ENCODE measurements at regions not wholly inside any gene's neighbourhood (a gene's known extent, or its start where the extent isn't known, plus 50 kb on each side); places are given as distances from the start of the nearest gene placed in this dataset.

DNA sequence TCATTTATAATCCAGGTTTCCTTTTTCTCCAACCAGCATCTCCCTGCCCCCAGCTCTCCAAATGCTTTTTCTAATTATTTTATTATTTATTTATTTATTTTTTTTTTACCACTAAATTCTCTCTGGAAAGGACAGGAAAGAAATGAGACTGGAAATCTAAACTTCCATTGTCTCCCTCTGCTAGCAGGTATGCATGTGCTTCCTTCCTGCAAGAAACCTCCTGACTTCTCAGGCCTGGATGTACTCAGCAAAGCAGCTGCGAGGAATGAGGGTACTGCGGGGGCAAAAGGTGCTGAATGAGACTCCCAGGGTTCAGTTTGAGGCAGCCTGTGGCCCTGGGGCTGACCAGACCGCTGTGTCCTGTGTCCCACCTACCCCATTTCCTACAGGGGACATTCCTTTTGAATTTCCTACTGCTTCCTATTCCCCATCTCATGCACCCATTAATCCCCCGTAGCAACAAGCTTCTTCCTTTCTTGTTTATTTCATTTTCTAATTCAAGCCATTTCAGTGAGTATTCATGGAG, 324.6 kb upstream of the IGFBP3 start:
- H3K36me3 ChIP-seq (ENCODE audit: insufficient read depth, low read length): no peaks in the 10 kb centered on the region
- ATAC-seq (ENCODE audit: poor library complexity) (no peak), DNase-seq (no peak)
- no peaks in the 10 kb centered on the region for H3K9me3 ChIP-seq (ENCODE audit: control insufficient read depth in 1 of 2, insufficient read depth in 1 of 2, low read length in 2 of 2)
- no peak overlapping the region for H3K4me3 ChIP-seq (ENCODE audit: low read length)
- H3K27ac ChIP-seq (ENCODE audit: low read depth in 1 of 2, low read length in 2 of 2): no peak overlapping the region
- Mint-ChIP-seq H3K4me3 (no peak overlapping the region), H3K9me3 (peaks cover 3% of the 10 kb centered on the region), H3K36me3 (ENCODE audit: low read depth) (no peaks in the 10 kb centered on the region), H3K4me1 (ENCODE audit: low read depth) (no peaks in the 10 kb centered on the region), H3K27me3 (no peaks in the 10 kb centered on the region), H3K27ac (no peak overlapping the region)
- TF ChIP-seq, protein P1, sequence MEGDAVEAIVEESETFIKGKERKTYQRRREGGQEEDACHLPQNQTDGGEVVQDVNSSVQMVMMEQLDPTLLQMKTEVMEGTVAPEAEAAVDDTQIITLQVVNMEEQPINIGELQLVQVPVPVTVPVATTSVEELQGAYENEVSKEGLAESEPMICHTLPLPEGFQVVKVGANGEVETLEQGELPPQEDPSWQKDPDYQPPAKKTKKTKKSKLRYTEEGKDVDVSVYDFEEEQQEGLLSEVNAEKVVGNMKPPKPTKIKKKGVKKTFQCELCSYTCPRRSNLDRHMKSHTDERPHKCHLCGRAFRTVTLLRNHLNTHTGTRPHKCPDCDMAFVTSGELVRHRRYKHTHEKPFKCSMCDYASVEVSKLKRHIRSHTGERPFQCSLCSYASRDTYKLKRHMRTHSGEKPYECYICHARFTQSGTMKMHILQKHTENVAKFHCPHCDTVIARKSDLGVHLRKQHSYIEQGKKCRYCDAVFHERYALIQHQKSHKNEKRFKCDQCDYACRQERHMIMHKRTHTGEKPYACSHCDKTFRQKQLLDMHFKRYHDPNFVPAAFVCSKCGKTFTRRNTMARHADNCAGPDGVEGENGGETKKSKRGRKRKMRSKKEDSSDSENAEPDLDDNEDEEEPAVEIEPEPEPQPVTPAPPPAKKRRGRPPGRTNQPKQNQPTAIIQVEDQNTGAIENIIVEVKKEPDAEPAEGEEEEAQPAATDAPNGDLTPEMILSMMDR (IDR thresholded peaks at IDR 0.05): no peak
- ChIA-PET POLR2A (no interaction called here), CTCF (no interaction called here)
- no peaks in the 10 kb centered on the region for H3K4me1 ChIP-seq (ENCODE audit: insufficient read depth, low read length)
- H3K27me3 ChIP-seq (ENCODE audit: control insufficient read depth in 1 of 2, insufficient read depth in 2 of 2, low read length in 2 of 2): no peaks in the 10 kb centered on the region
- intact Hi-C loops (cut with DNase I, micrococcal nuclease): no loop called here

DNA sequence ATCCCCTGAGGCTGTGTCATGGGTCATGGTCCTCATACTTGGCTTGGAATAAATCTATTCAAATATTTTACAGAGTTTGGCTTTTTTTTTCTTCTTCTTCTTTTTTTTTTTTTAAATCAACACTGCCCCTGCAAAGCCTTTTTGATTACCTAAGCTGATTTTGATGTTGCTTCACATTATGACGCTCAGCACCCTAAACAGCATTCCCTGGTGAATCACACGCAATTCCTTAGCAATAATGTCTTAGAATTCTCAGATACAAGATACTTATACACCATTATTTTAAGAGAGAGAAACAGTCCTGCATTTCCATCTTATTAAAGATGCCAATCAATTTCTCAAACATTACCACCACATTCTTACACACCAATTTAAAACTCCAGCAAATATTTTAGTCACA, 323.7 kb upstream of the IGFBP3 start:
- Histone ChIP-seq H3K27me3 (ENCODE audit: control insufficient read depth in 1 of 2, insufficient read depth in 2 of 2, low read length in 2 of 2) (no peaks in the 10 kb centered on the region), H3K4me3 (ENCODE audit: low read length) (no peak overlapping the region), H3K36me3 (ENCODE audit: insufficient read depth, low read length) (no peaks in the 10 kb centered on the region), H3K4me1 (ENCODE audit: insufficient read depth, low read length) (no peaks in the 10 kb centered on the region), H3K27ac (ENCODE audit: low read depth in 1 of 2, low read length in 2 of 2) (no peak overlapping the region), H3K9me3 (ENCODE audit: control insufficient read depth in 1 of 2, insufficient read depth in 1 of 2, low read length in 2 of 2) (no peaks in the 10 kb centered on the region)
- ATAC-seq (ENCODE audit: poor library complexity) (no peak), DNase-seq (no peak)
- H3K36me3 Mint-ChIP-seq (ENCODE audit: low read depth): no peaks in the 10 kb centered on the region
- no peak overlapping the region for H3K4me3 Mint-ChIP-seq
- TF ChIP-seq, protein P1 (IDR thresholded peaks at IDR 0.05): no peak
- CTCF ChIA-PET: no interaction called here
- intact Hi-C loops (cut with DNase I, micrococcal nuclease): no loop called here
- H3K9me3 Mint-ChIP-seq: peaks cover 3% of the 10 kb centered on the region
- no peak overlapping the region for H3K27ac Mint-ChIP-seq
- no peaks in the 10 kb centered on the region for H3K27me3 Mint-ChIP-seq
- no peaks in the 10 kb centered on the region for H3K4me1 Mint-ChIP-seq (ENCODE audit: low read depth)
- POLR2A ChIA-PET: no interaction called here

DNA sequence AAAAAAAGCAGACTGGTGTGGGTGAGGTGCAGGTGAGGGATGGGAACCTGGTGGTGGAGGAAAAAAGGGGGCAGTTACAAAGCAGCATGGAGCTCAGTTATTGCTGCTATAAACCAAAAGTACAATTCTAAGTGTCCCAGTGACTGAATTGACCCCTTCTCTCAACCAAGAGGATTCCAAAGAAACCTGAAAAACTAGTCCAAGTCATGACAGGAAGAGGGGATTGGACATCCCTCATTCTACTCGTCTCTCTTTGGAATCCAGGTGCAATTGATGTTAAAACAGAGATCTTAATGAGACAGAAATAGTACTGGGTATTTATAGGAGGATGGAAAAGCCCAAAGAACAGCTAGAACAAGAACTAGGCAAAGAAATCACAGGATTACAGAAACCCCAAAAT, 322.3 kb upstream of the IGFBP3 start:
- H3K9me3 Mint-ChIP-seq: peaks cover 2% of the 10 kb centered on the region
- ChIA-PET CTCF (no interaction called here), POLR2A (no interaction called here)
- no peak for ATAC-seq (ENCODE audit: poor library complexity)
- H3K4me3 Mint-ChIP-seq: no peak overlapping the region
- H3K4me1 ChIP-seq (ENCODE audit: insufficient read depth, low read length): no peaks in the 10 kb centered on the region
- H3K4me3 ChIP-seq (ENCODE audit: low read length): no peak overlapping the region
- no peak overlapping the region for H3K27ac ChIP-seq (ENCODE audit: low read depth in 1 of 2, low read length in 2 of 2)
- no peaks in the 10 kb centered on the region for H3K9me3 ChIP-seq (ENCODE audit: control insufficient read depth in 1 of 2, insufficient read depth in 1 of 2, low read length in 2 of 2)
- TF ChIP-seq, protein P1 (IDR thresholded peaks at IDR 0.05): no peak
- H3K27me3 Mint-ChIP-seq: no peaks in the 10 kb centered on the region
- H3K27ac Mint-ChIP-seq: no peak overlapping the region
- no peaks in the 10 kb centered on the region for H3K36me3 ChIP-seq (ENCODE audit: insufficient read depth, low read length)
- no peaks in the 10 kb centered on the region for H3K36me3 Mint-ChIP-seq (ENCODE audit: low read depth)
- H3K4me1 Mint-ChIP-seq (ENCODE audit: low read depth): no peaks in the 10 kb centered on the region
- no peaks in the 10 kb centered on the region for H3K27me3 ChIP-seq (ENCODE audit: control insufficient read depth in 1 of 2, insufficient read depth in 2 of 2, low read length in 2 of 2)
- intact Hi-C loops (cut with DNase I, micrococcal nuclease): no loop called here
- no peak for DNase-seq

Measured in CD4-positive, alpha-beta T cell (primary cell).